ENCODE measurements at regions not wholly inside any gene's neighbourhood (a gene's known extent, or its start where the extent isn't known, plus 50 kb on each side); places are given as distances from the start of the nearest gene placed in this dataset.
"Not testable (repeated sequence)": the region's sequence is repeated elsewhere in the genome, so short reads cannot be mapped to it uniquely, and the experiment has no call there.

GRCh38 chr2:66173645-66174044 is 261.3 kb upstream of the MEIS1 start:
- DNase-seq: no peak

- no peak for DNase-seq
These were observed 263.4 kb upstream of the MEIS1 start for GRCh38 chr2:66171530-66171929.

- DNase-seq: no peak
These were observed 264.1 kb upstream of the MEIS1 start for GRCh38 chr2:66170744-66171330.

- DNase-seq: no peak
These were observed 265.8 kb upstream of the MEIS1 start for GRCh38 chr2:66169076-66169475.

- no peak for DNase-seq
These were observed 270.5 kb upstream of the MEIS1 start for GRCh38 chr2:66164470-66164869.

GRCh38 chr2:66156171-66156570 is 278.8 kb upstream of the MEIS1 start:
- DNase-seq: no peak

- no peak for DNase-seq
These were observed 281.0 kb upstream of the MEIS1 start for GRCh38 chr2:66153941-66154340.

- DNase-seq: no peak
These were observed 289.4 kb upstream of the MEIS1 start for GRCh38 chr2:66145490-66145889.

GRCh38 chr2:66144324-66144723 is 290.6 kb upstream of the MEIS1 start:
- not testable (repeated sequence) for DNase-seq

GRCh38 chr2:66137606-66138130 is 297.3 kb upstream of the MEIS1 start:
- no peak for DNase-seq

- no peak for DNase-seq
These were observed 300.7 kb upstream of the MEIS1 start for GRCh38 chr2:66134138-66134701.

- no peak for DNase-seq
These were observed 307.3 kb upstream of the MEIS1 start for GRCh38 chr2:66127656-66128055.

GRCh38 chr2:66127061-66127460 is 307.9 kb upstream of the MEIS1 start:
- DNase-seq: no peak

- no peak for DNase-seq
These were observed 309.0 kb upstream of the MEIS1 start for GRCh38 chr2:66125951-66126350.

- no peak for DNase-seq
These were observed 312.4 kb upstream of the MEIS1 start for GRCh38 chr2:66122516-66122915.

- DNase-seq: no peak
These were observed 313.0 kb upstream of the MEIS1 start for GRCh38 chr2:66121946-66122345.

- DNase-seq: no peak
These were observed 320.8 kb upstream of the MEIS1 start for GRCh38 chr2:66113988-66114625.

- DNase-seq: no peak
These were observed 323.2 kb upstream of the MEIS1 start for GRCh38 chr2:66111706-66112105.

- no peak for DNase-seq
These were observed 324.3 kb upstream of the MEIS1 start for GRCh38 chr2:66110608-66111007.

- no peak for DNase-seq
These were observed 324.8 kb upstream of the MEIS1 start for GRCh38 chr2:66110086-66110485.

GRCh38 chr2:66109419-66109818 is 325.5 kb upstream of the MEIS1 start:
- DNase-seq: no peak

GRCh38 chr2:66105066-66105753 is 329.7 kb upstream of the MEIS1 start:
- DNase-seq: no peak

GRCh38 chr2:66103581-66103980 is 331.3 kb upstream of the MEIS1 start:
- no peak for DNase-seq

Measured in left kidney (tissue), 1 donor.